GM19372 (cell line): ENCODE measurements at regions not wholly inside any gene's neighbourhood (a gene's known extent, or its start where the extent isn't known, plus 50 kb on each side); places are given as distances from the start of the nearest gene placed in this dataset.

Experiments used
- ATAC-seq: cut with Tn5 transposase; IDR thresholded peaks from one replicate; pipeline ENCODE4 v1.9.1; 2021; ENCODE audit warnings: mild to moderate bottlenecking, low read depth, moderate library complexity; ENCODE audit not compliant: unreplicated experiment

DNA sequence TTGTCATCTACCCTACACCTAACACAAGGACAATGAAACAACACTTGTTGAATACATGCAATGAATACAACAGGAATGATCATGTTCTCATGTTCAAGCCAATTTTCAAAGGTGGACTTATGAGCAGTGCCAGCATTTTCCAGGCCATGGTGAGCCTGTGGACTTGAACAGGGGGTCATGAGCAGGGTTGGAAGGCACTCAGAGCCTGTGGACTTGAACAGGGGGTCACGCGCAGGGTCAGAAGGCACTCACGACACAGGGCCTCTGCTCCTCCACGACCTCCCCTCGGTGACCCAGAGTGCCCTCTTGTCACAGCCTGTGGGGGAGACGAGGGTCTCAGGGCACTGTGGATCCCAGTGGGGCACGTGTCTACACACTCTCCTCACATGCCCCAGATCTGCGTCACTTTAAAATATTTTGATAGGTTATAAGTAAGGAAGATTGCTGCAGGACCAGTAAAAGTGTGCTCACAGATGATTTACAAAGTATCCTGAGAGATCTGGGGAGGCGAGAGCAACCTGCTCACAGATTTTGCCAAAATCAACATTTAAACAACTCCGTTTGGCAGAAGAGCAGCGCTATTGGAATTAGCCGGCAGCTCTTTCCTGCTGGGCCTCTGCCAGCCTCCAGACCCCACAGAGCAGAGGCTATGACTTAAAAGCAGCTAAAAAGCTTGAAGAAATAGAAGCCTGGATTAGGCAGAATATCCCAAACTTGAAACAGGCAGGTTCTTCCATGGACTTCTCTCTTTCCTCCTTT is 121.9 kb downstream of the TMEM18 start:
- ATAC-seq, result no peak

DNA sequence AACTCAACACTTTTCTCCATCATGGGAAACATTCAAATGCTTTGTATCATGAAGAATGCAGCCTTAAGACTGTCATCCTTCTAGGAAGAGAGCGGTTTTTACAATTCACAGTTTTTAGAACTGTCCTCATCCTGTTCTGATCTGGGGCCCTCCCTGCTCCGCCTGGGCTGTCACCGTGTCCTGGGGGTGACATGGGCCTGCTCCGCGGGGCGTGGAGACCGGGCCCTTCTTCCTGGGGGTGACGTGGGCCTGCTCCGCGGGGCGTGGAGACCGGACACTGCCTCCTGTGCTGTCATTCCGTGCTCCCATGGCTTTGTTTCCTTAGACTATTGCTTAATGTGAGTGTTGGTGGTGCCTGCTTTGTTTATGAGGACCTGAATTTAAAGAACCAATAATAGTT is 122.8 kb downstream of the TMEM18 start:
- ATAC-seq, result no peak

DNA sequence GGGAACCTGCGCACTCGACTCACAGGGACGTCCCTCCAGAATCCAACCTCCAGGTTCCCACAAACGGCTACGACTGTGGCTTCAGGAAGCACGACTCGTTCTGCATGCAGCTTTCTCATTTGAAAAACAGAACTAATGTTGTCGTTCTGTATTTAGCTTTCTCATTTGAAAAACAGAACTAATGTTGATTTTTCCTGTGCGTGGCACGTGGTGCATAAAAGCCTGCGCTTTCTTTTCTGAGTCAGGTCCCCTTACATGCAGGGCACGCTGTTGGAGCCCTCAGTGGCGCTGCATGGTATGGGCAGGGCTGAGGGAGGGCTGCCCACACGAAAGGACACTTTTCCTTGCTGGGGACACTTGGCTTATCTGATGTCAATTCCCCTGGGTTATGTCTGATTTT is 124.3 kb downstream of the TMEM18 start:
- ATAC-seq, result no peak

DNA sequence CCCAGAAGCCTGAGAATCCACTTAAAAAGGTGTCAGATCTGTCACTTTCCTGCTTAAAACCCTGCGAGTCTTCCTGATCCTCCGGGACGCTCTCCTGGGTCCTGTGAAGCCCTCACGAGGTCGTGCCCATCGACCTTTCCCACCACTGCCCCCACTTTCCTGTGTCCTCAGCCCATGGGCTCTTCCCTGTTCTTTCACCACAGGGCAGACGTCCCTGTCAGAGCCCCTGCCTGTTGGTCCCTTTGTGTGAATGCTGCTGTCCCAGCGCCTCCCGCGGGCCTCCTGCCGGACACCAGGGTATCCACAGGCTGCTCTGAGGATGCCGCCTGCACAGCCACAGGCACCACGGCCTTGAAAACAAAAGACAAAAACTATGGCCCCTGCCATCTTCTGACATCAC is 125.6 kb downstream of the TMEM18 start:
- no peak for ATAC-seq

DNA sequence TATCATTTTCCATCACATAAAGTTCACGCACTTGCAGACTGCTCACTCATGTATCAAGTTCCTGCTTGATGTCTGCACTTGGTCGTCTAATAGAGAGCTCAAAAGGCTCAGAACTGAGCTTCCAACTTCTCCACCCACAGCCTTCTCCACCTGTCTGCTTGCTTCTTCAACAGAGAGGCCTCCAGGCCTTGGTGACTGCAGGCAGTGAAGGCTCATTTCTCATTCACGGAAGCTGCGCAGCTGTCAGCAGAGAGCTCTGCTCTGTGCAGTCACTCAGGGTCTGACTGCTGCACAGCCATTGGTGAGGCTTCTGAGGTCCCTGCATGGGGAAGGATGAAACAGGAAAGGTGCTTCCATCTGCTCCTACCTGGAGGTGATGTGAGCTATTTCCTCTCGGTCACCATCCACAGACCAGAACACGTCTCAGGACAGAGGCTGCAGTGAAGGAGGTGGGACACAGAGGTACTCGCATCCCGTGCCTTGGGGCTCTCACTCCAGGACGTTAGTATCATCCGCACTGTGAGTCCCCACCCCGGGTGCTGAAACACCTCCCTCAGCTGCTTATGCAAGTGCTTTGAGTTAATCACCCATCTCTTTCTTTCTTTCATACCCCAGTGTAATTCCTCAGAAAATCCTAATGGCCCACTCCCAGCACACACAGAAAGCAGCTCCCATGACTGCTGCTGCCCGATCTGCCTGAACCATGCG is 126.2 kb downstream of the TMEM18 start:
- no peak for ATAC-seq

DNA sequence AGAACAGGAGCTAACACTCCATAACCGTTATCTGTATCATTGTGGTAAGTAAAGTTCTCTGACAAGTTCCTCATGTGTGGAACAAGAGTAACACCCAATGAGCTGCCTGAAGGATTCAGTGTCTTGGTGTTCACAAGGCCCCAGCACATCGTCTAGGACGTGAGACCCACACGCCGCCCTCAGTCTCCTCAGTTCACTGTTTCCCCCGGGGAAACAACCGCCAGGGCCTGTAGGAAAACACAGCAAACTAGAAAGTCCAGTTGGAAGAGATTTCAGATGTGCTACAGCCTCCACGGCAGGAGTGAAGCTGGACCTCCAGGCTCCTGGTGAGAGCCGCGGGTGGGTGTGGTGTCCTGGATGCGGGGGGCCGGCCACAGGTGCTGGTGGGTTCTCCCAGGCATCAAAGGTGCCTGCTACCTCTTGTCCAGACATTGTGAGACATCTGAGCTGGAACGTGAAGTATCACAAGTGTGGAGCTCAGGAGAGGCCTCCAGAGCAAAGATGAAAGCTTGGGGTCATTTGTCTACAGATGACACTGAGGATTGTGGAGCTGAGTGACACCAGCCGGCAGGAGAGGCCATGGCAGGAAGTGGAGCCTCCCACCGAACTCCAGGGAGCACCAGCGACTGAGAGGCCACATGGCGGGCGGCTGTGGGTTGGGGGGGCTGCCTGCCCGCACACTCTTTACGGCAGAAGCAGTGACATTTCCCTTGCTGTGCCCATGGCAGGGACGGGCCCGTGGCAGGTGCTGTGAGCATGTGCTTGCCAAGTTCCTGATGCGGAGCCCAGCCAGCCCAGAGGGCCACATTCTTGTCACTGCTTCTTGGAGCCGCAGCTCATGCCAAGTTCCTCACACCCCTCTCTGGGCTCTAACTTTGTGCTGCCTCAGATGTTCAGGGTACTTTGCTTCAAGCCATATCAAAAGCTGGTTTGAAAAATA is 131.2 kb downstream of the TMEM18 start:
- ATAC-seq, result no peak

DNA sequence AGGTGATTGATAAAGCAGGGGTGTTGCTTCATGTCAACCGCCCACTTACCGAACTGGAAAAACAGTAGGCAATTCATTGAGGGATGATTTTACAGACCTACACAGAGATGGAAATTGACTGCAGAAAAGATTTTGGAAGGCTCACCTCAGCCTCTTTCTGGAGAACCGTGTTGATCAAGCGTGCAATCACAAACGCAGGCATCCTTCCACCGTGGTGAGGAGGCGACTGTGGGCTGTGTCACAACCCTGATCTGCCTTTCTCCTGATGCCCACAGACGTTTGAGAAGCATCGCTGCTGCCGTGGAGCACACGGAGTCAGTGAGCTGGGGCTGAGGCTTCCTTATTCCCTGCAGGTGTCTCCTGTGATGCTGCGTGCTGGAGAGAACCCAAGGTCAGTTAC is 132.0 kb downstream of the TMEM18 start:
- ATAC-seq, result no peak

DNA sequence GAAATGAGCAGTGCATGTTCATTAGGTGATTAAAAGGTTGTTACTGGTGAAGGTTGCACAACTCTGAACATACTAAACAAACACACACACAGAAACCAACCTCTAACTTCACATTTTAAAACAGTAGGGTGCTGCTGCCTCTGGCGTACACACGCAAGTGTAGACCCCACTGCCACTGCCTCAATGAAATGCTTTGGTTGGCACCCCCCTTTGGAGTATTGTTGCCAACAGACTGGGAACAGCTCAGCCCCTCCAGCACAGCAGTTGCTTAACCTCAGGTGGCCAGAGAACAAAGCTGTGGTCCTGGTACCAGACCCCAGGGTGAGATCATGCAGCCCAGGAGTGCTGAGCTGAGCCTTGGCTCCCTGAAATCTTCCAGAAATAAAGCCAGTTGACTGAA is 138.6 kb downstream of the TMEM18 start:
- no peak for ATAC-seq

DNA sequence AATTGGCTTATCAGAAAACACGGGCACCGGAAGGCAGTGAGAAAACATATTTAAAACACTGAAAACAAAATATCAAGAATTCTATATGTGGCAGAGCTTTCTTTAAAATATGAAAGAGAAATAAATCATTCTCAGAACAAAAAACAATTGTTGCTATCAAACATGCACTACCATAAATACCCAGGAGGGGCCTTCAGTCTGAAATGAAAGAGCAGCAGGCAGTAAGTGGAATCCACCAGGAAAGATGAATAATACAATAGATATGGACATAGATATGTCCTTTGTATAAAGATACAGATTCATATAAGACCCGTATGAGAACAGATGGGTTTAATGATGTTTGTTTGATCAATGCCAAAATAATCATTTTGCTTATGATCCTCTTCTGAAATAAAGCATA is 142.0 kb downstream of the TMEM18 start:
- ATAC-seq, result no peak

DNA sequence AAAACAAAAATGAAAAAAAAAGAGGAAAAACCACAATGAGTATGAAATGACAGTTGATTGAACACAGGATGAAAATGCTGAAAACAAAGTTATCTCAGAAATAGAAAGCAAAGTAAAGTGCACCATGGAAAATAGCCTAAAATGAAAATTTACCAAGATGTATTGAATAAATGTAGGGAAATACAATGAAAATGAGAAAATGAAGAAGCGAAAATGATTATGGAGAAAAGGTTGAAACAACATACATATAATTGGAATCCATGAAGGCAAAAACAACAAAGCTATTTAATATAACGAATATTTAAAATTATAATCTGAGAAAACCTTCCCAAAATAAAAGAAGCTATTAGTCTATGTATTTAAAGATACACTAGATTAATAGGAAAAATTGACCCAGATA is 147.4 kb downstream of the TMEM18 start:
- ATAC-seq, result no peak

DNA sequence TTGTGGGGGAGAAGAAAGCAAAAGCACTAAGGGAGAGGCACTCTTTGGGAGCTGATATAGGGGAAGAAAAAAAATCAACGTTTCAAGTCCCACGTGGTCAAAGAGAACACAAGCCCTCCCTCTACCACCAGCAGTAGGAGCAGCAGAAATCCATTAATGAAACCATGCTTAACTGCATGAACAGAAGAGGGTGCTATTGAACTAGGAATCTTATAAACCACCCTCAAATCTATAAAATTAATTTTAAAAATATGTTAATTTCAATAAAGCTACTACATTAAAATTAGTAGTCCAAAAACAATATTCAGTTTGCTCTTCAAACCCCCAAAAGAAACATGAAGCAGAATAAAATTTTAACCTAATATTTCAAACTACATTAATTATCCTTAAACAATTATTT is 147.8 kb downstream of the TMEM18 start:
- ATAC-seq, result no peak

DNA sequence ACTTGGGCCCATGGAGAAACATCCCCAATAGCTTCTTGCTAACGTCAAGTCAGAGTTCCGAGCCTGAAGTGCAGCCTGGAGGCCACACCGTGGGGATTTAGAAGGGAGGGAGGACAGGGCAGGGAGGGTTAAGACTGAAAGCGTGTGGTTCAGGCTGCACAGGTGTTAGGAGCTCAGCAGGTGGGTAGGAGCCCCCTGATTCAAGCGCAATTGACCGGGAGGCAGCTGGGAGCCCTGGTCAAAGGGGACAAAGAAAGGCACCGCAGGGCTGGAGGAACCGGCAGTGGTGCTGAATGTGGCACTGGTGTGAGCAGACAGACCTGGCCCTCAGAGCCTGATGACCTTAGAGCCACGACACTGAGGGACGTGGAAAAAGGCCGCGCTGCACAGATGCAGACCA is 149.6 kb downstream of the TMEM18 start:
- no peak for ATAC-seq

DNA sequence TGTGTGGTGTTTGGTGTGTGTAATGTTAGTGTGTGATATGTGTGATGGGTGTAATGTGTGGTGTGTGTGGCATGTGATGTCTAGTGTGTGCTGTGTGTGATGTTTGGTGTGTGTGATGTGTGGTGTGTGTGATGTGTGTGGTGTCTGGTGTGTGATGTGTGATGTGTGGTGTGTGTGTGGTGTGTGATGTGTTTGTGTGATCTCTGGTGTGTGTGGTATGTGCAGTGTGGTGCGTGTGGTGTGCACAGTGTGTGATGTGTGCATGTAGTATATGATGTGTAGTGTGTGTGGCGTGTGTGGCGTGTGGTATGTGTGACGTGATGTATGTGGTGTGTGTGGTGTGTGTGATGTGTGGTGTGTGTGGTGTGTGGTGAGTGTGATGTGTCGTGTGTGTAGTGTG is 150.3 kb downstream of the TMEM18 start:
- no peak for ATAC-seq

DNA sequence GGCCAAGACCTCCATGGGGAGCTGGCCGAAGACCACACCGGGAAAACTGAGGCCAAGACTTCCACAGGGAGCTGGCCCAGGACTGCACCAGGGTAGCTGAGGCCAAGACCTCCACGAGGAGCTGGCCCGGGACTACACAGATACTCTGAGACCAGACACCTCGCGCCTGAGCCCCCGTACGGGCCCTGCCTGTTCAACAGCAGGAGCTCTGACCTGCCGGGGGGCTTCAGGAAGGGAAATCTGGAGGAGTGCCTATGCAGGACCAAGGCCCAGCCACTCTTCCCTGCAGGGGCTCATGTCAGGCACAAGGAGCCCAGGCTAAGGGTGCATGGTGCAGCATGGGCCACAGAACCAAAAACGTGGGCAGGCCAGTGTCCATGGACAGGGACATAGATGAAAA is 151.6 kb downstream of the TMEM18 start:
- ATAC-seq, result no peak

DNA sequence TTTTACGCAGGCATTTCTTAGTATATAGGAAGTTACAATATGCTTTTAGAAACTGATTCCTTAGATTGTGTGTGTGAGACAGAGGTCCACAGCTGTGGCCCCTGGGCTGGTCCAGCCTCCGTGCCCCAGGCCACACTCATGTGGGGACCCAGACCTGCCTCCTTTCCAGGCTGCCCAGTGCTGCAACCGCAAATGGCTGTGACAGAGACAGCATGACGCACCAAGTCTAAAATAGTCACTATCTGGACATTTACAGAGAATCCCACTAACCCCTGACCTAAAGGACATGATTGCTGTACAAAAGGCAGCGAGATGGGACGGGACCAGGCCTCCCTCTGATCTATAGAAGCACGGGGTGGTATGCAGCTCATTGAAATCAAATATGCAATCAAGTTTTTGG is 152.2 kb downstream of the TMEM18 start:
- ATAC-seq, result no peak

DNA sequence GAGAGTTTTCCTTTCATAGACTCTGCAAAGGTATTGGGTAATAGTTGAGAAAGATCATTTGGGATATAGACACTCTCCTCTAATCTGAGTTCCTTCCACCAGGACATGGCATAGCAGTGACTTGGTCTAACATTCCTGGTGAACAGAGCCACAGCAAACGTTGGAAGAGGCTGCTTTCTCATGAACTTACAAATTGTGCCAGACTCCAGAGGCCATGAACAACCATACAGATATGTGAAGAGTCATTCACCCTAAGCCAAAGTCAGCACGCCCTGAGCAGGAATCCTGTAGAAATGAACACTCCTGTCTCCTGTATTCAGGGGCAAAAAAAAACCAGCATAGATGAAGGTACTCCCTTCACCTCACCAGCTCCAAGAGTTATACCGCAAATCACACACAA is 152.8 kb downstream of the TMEM18 start:
- ATAC-seq, result no peak

DNA sequence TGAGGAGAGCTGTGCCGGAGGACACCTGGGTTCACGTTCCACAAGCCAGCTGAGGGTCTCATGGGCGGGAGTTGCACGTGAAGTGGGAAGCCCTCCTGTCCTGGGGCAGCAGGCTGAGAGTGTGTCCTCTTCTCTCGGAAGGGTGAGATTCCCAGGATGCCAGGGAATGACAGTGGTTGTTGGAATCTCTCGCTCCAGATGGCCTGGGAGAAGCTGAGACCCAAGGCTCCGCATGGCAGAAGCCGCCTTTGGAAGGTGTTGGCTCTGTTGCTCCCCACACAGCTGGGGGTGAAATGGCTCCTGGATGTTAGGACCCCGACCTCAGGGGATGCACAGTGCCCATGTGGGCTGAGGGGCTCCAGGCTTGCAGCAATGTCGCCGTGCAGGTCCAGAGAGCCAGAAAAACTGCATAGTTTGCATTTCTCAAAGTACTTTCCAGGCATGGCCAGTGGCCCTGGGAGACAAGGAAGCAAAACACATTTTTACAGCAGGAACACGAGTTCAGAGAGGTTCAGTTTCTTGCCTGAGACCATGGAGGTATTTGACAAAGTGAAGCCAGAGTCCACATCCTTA is 153.4 kb downstream of the TMEM18 start:
- ATAC-seq, result no peak

DNA sequence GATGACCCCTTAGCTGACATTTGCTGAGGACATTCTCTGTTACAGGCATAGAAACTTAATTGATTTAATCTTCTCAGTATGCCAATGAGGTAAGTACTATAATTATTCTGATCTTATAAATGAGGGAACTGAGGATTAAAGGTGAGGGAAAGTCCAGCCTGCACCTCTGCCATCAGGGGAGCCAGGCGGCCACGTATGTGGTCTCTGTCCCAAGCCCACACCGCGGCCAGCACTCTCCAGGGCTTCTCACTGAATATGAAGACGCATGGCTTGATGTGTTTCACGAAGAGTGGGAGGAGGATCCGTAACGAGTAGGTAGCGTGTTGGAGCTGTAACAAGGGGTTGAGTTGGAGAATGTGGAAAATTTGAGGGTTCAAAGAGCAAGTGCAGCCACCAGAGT is 154.4 kb downstream of the TMEM18 start:
- no peak for ATAC-seq

DNA sequence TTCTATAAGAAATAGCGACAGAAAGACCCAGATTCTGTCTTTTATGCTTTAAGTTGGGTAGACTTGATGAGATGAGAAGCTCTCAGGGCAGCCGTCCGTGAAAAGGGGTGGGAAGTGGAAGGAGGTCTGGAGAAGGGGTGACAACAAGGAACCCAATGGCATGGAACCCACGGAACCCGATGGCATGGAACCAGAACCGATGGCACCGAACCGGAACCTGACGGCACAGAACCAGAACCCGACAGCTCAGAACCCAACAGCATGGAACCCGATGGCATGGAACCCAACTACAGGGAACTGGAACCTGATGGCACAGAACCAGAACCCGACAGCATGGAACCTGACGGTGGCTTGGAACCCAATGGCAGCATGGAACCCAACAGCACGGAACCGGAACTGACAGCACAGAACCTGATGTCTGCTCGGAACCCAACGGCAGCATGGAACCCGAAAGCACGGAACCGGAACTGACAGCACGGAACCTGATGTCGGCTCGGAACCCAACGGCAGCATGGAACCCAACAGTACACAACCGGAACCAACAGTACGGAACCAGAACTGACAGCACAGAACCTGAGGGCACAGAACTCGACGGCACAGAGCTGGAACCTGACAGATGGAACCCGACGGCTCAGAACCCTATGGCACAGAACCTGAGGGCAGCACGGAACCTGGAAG is 155.2 kb downstream of the TMEM18 start:
- no peak for ATAC-seq

DNA sequence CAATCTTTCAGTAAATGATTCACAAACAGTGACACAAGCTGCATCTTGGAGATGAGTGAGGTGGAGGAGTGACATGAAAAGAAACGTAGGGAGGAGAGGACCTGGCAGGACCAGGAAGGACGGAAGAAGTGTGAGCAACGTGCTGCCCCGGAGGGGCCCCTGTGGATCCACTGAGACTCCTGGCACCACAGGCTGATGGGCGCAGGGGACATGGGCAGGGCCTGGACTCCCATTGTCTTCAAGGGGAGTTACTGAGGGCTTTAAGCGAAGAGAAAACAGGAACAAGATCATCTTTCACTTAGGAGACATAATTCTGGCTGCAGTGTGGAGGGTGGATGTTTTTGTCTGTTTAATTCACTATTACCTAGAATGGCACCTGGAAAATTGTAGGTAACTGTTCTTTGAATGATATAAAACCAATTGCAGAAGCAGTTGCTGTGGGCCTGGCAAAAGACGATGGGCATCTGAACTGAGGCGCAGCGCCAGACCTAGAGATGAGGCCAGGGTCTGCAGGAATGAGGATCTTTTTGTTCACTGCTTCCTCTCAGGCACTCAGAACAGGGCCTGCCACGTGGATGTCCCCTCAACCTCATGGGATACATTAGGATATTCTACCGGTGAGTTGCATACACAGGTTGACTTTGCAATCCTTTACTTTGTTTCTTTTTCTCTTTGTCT is 156.4 kb downstream of the TMEM18 start:
- no peak for ATAC-seq
